OCI-LY7 (cell line): ENCODE measurements at regions not wholly inside any gene's neighbourhood (a gene's known extent, or its start where the extent isn't known, plus 50 kb on each side); places are given as distances from the start of the nearest gene placed in this dataset.
"Not testable (repeated sequence)": the region's sequence is repeated elsewhere in the genome, so short reads cannot be mapped to it uniquely, and the experiment has no call there.

ENCODE experiments used
- BruUV-seq: library from RNA; stranded (reverse); fragments of 400-500 nt; replicated peaks from 2 replicates; lab custom pipeline; 2021; lab: Mats Ljungman, UMichigan
- CTCF ChIA-PET: fragments of 300-600 bp; sonication (Branson Sonifier 250); formaldehyde crosslinking; loops from one replicate; lab custom pipeline; 2022; ENCODE audit warnings: antibody characterized with exemption; ENCODE audit not compliant: unreplicated experiment; lab: Charles Lee
- POLR2A ChIA-PET: fragments of 300-600 bp; sonication (Branson Sonifier 250); formaldehyde crosslinking; loops from one replicate; lab custom pipeline; 2022; ENCODE audit warnings: antibody characterized with exemption; lab: Charles Lee
- DNase-seq: peaks from one replicate; pipeline ENCODE4 v3.0.0-alpha.2; 2015; ENCODE audit warnings: low spot score
- H2AFZ ChIP-seq: fragments of 200-600 bp; sonication (generic), shearing (Covaris generic); 2 replicates; pipeline ENCODE4 v1.6.1; 2014; ENCODE audit warnings: mild to moderate bottlenecking, antibody characterized with exemption, low read length, moderate library complexity
- H3K27ac ChIP-seq: fragments of 200-600 bp; sonication (generic); 2 replicates; pipeline ENCODE4 v1.5.1; 2014; ENCODE audit warnings: mixed run types, low read depth, mild to moderate bottlenecking, moderate library complexity, low read length, inconsistent platforms; ENCODE audit not compliant: poor library complexity, severe bottlenecking
- H3K36me3 ChIP-seq: fragments of 200-600 bp; sonication (generic); 2 replicates; pipeline ENCODE4 v1.6.1; 2014; ENCODE audit warnings: mild to moderate bottlenecking, antibody characterized with exemption, low read length, moderate library complexity, mixed read lengths; ENCODE audit not compliant: insufficient read depth
- H3K4me1 ChIP-seq: fragments of 200-600 bp; sonication (generic); 2 replicates; pipeline ENCODE4 v1.5.1; 2014; ENCODE audit warnings: mild to moderate bottlenecking, low read length; ENCODE audit not compliant: insufficient read depth, poor library complexity, severe bottlenecking
- H3K4me2 ChIP-seq: fragments of 200-600 bp; sonication (generic); 2 replicates; pipeline ENCODE4 v1.6.1; 2014; ENCODE audit warnings: mild to moderate bottlenecking, low read length
- H3K4me3 ChIP-seq: fragments of 200-600 bp; sonication (generic); 2 replicates; pipeline ENCODE4 v1.5.1; 2014; ENCODE audit warnings: mild to moderate bottlenecking, low read depth, low read length; ENCODE audit not compliant: poor library complexity, severe bottlenecking
- H3K79me2 ChIP-seq: fragments of 200-600 bp; sonication (generic); 2 replicates; pipeline ENCODE4 v1.6.1; 2016; ENCODE audit warnings: low read depth, mild to moderate bottlenecking, low read length, moderate library complexity, mixed read lengths; ENCODE audit not compliant: insufficient read depth
- H3K9me2 ChIP-seq: fragments of 200-600 bp; sonication (generic); 2 replicates; pipeline ENCODE4 v1.6.1; 2016; ENCODE audit warnings: mild to moderate bottlenecking, low read length, mixed read lengths; ENCODE audit not compliant: insufficient read depth
- H3K9me3 ChIP-seq: fragments of 200-600 bp; sonication (generic); 2 replicates; pipeline ENCODE4 v1.6.1; 2014; ENCODE audit warnings: mild to moderate bottlenecking, mixed run types, low read length, mixed read lengths
- H4K20me1 ChIP-seq: fragments of 200-600 bp; sonication (generic); 2 replicates; pipeline ENCODE4 v1.6.1; 2014; ENCODE audit warnings: mild to moderate bottlenecking, antibody characterized with exemption, low read length, moderate library complexity, mixed read lengths; ENCODE audit not compliant: insufficient read depth
- CTCF ChIP-seq: fragments of 200-600 bp; sonication (generic); conservative IDR thresholded peaks from 2 replicates; pipeline ENCODE4 v1.5.1; 2014; ENCODE audit warnings: mild to moderate bottlenecking, antibody characterized with exemption, low read length, moderate library complexity, mixed read lengths
- EZH2phosphoT487 ChIP-seq: fragments of 200-600 bp; sonication (generic); IDR thresholded peaks from 2 replicates; pipeline ENCODE4 v1.6.1; 2018; ENCODE audit warnings: low read depth, borderline replicate concordance, mild to moderate bottlenecking, mixed run types, antibody characterized with exemption, low read length, moderate library complexity, mixed read lengths
- intact Hi-C: fragments of 100-400 bp; cut with micrococcal nuclease; formaldehyde crosslinking; loops from one replicate; pipeline ENCODE4 v1.10.0; 2022; ENCODE audit not compliant: unreplicated experiment

- Histone ChIP-seq H3K4me3 (no peak overlapping the region), H3K27ac (no peak overlapping the region), H4K20me1 (no peaks in the 10 kb centered on the region), H3K4me1 (no peaks in the 10 kb centered on the region), H3K79me2 (no peaks in the 10 kb centered on the region), H3K4me2 (no peak overlapping the region), H3K36me3 (no peaks in the 10 kb centered on the region), H3K9me2 (no peaks in the 10 kb centered on the region), H2AFZ (no peak overlapping the region), H3K9me3 (no peaks in the 10 kb centered on the region)
- no peak for DNase-seq
- TF ChIP-seq EZH2phosphoT487 (no peak), CTCF (no peak)
- no TSS peak for BruUV-seq
- intact Hi-C loops: no loop called here
- ChIA-PET POLR2A (interaction anchor here (0.5 kb wide), 1 partner anchor 267 kb away, joined by 4 read pairs; no protein-coding TSS in a partner anchor), CTCF (no interaction called here)
Observed at GRCh38 chr13:62388515-62388914, 972.9 kb upstream of the PCDH20 start.

DNA sequence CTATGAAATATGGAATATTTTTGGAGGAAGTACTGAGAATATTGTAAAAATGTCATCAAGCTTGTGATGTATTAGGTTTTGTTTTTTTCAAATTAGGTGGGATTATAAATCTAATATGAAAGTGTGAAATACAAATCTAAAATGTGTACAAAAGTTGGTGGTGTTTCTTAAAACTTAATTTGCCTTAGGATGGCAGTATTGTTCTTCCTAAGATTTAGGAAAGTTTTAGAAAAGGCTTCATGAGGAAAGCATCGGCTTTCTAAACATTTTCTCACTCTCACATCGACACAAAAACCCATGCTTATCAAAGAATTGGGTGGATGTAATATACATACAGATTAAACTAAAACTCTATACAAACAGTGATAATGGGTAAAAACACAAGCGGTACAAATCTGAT, 972.0 kb upstream of the PCDH20 start:
- ChIA-PET CTCF (no interaction called here), POLR2A (interaction anchor here (0.6 kb wide), 1 partner anchor 79 kb away, joined by 3 read pairs; no protein-coding TSS in a partner anchor)
- H3K9me2 ChIP-seq: no peaks in the 10 kb centered on the region
- no peaks in the 10 kb centered on the region for H4K20me1 ChIP-seq
- H3K4me3 ChIP-seq: no peak overlapping the region
- no peaks in the 10 kb centered on the region for H3K4me1 ChIP-seq
- H3K79me2 ChIP-seq: no peaks in the 10 kb centered on the region
- H3K4me2 ChIP-seq: no peak overlapping the region
- no peaks in the 10 kb centered on the region for H3K9me3 ChIP-seq
- no peak for TF ChIP-seq EZH2phosphoT487
- TF ChIP-seq CTCF: peak; percentile 3; the same call in 1 of the 2 replicates
- no peaks in the 10 kb centered on the region for H3K36me3 ChIP-seq
- no peak overlapping the region for H2AFZ ChIP-seq
- intact Hi-C loops: no loop called here
- no TSS peak for BruUV-seq
- DNase-seq: no peak
- no peak overlapping the region for H3K27ac ChIP-seq

DNA sequence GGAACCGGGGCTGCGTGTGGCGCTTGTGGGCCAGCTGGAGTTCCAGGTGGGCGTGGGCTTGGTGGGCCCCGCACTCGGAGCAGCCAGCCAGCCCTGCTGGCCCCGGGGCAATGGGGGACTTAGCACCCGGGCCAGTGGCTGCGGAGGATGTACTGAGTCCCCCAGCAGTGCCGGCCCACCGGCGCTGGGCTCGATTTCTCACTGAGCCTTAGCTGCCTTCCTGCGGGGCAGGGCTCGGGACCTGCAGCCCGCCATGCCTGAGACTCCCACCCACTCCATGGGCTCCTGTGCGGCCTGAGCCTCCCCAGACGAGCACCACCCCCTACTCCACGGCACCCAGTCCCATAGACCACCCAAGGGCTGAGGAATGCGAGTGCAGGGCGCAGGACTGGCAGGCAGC, 963.6 kb upstream of the PCDH20 start:
- POLR2A ChIA-PET, DNase-seq, H2AFZ ChIP-seq, BruUV-seq, CTCF ChIA-PET, H3K27ac ChIP-seq, H4K20me1 ChIP-seq, H3K36me3 ChIP-seq, H3K9me2 ChIP-seq, H3K4me3 ChIP-seq, intact Hi-C loops, H3K79me2 ChIP-seq, H3K9me3 ChIP-seq, H3K4me2 ChIP-seq, H3K4me1 ChIP-seq: not testable (repeated sequence)
